HUDEP-2 (cell line): ENCODE measurements at regions not wholly inside any gene's neighbourhood (a gene's known extent, or its start where the extent isn't known, plus 50 kb on each side); places are given as distances from the start of the nearest gene placed in this dataset.

Experiments used
- DNase-seq, 76 experiments: peaks; one replicate each; lab custom pipeline; 2025; ENCODE audit not compliant: unreplicated experiment in 76 of 76; lab: John Stamatoyannopoulos, UW

- no peak for DNase-seq
These were observed 84.9 kb upstream of the SLC44A3 start for GRCh38 chr1:94734963-94735901.

DNA sequence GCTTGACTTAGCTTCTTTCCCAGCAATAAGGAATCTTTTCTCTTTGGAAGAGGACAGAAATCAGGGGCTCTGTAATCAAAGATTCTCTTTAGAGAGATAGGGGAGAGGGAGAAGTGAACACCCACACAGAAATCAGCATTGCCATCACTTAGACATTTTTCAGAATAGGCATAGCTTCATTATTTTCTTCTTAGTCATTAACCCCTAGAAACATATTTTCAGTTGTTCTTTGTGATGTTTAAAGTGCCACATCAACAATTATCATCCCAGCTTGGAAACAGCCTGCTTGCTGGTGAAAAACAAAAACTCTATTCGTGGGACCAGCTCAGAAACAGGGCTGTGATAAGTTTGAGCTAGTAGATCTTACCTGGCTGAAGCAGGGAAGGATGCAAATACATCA is 88.3 kb upstream of the SLC44A3 start:
- DNase-seq, result no peak

- no peak for DNase-seq
These were observed 89.7 kb upstream of the SLC44A3 start for GRCh38 chr1:94730450-94730849.

GRCh38 chr1:94729267-94729666 is 90.9 kb upstream of the SLC44A3 start:
- DNase-seq, result no peak

- DNase-seq, result no peak
These were observed 92.1 kb upstream of the SLC44A3 start for GRCh38 chr1:94727846-94728715.

GRCh38 chr1:94726981-94727685 is 93.0 kb upstream of the SLC44A3 start:
- no peak for DNase-seq

DNA sequence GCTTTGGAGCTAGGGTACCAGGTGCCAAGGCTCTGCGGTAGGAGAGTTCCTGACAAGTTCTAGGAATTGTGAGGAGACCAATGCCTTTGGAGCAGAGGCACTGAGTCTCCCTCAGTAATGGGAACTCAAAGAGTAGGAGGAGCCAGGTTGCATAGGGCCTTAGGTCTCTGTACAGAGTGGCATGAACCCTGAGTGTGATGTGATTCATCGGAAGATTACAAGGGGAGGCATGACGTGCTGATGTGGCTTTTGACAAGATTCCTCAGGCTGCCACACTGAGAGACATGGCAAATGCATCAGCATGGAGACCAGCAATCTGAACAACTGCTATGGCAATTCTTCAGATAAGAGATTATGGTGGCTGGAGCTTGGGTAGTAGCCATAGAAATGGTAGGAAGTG is 94.6 kb upstream of the SLC44A3 start:
- no peak for DNase-seq

DNA sequence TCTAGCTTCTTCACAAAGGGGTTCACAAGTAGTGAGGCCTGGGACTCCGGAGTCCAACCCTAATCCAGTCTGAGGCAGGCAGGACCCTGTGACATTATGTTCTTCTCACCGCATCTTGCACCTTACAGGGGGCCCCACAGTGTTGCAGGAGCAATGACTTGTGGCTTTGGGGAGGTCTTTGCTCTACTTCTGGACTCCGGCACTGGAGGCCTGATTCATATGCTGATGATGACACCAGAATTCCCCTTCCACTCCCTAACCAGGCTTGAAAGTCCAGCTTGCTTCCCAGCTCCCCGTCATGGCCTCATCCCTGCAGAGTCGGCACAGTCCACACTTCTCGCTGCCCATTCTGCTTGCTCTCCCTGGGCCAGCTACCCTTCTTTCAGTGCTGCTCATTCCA is 96.3 kb upstream of the SLC44A3 start:
- no peak for DNase-seq

- no peak for DNase-seq
These were observed 96.7 kb upstream of the SLC44A3 start for GRCh38 chr1:94723463-94723862.

GRCh38 chr1:94722181-94722580 is 98.0 kb upstream of the SLC44A3 start:
- DNase-seq, result no peak

DNA sequence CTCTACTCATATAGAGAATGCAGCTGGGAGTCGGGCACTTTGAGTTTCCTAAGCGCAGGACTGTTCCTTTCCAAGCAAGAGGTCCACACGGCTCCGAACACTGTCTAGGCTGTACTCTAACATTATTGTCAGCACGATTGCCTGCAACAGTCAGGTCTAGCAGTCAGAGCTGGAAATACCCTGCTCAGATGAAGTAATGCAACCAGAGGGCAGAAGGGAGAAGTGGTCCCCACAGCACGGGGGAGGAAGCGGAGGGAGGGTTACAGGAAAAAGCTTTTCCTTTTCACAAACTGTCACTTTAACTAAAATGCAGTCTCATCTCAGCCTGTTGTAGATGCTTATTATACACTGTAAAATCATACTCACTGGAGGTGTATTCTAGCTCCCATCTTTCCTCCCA is 98.9 kb upstream of the SLC44A3 start:
- DNase-seq, result no peak

DNA sequence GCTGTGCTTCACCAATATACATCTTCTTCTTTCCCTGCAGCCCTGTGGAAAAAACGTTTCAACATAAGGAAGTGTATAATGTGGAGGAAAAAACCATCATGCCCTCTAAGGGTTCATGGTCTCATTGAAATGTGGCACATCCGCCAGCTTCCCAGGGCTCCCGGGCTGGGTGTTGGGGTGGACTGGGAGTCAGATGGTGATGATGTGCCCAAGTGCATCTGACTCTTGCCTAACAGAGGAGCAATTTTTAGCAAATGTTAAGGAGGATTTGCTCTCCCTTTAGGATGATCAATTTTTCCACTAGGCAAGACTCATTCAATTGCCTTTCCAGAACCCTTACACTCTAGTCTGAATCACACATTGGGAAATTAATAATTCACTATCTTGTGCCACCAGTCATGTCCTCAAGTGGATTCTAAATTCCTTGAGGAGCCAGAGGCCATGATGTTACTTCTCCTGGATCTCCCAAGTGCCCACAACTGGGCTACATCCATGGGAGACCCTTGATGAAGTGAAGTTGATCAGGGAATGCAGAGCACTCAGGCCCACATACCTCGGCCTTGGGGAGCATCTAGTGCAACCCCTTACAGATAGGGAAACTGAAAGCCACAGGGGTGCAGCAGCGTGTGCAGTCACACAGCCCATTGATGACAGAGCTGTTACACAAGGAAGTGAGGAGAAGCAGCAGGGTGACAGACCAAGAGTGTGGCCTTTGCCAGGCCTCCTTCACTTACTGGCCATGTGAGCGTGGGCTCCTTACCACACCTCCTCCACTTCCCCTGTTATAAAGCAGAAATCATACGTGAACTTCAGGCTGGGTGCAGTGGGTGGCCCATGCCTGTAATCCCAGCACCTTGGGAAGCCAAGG is 100.0 kb upstream of the SLC44A3 start:
- no peak for DNase-seq

DNA sequence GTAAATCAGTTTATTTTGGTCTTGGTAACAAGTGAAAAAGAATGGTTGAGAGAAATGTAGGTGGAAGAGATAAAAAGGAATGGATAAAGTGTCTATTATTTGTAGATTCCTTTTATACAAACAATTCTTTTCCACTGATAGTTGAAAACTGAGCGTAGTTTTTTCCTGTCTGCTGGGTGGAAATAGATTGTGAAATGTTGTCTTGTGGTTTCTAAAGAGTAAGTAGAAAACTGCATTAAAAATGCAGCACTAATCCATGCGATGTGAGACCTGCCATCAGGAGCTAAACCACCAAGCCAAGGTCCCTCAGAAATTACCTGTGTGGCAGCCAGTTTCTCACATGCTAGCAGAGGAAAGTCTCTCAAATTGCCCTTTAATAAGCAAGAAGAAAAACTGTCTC is 103.2 kb upstream of the SLC44A3 start:
- no peak for DNase-seq

- DNase-seq, result no peak
These were observed 104.8 kb upstream of the SLC44A3 start for GRCh38 chr1:94715321-94715720.

GRCh38 chr1:94714552-94714951 is 105.6 kb upstream of the SLC44A3 start:
- DNase-seq, result no peak

DNA sequence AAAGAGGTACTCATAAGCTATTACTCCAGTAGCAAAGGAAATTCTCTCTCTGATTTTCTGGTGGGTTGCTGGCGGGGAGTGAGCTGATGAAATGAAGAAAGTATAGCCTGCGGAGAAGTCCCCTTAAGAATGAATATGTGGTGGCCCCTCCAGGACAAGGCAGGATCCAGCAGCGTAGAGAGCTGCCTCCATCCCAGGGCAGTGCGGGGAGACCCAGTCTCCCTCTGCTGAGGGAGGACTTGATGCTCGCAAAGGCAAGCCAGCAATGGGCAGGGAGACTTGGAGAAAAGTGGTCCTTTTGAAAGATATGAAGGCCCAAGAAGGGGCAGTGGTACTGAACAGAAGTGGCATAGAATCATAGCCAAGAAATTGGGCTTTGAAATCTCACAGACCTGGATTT is 106.0 kb upstream of the SLC44A3 start:
- no peak for DNase-seq

DNA sequence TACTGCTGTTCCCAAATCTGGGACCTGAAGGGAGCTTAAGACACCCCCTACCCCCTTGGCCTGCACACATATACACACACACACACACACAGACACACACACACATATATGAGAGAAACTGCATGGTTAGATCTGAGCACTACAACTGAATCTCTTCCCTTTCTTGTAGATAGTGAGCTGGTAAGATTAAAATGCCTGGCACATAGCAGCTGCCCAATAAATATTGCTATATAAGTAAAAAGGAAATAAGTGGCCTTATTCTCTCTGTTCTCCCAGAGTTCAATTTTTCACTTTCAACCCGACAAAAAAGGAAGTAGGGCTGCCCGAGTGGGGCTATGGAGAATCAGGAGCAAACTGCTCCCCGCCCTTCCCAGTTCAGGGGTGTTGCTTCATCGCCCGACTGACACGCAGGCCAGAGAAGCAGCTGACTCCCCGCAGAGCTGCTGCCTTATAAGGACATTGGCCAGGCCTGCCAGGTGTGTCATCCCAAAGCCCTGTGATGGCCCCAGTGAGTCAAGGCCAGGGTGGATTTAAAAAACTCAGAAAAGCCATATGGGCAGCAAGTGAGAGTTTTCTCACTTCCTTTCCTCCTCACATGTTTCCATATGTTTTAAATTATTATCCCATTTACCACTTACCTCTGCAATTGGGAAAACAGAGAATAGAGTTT is 106.5 kb upstream of the SLC44A3 start:
- DNase-seq, result no peak

- DNase-seq, result no peak
These were observed 110.1 kb upstream of the SLC44A3 start for GRCh38 chr1:94709891-94710581.

- DNase-seq, result no peak
These were observed 111.3 kb upstream of the SLC44A3 start for GRCh38 chr1:94708811-94709210.
